ENCODE measurements at regions not wholly inside any gene's neighbourhood (a gene's known extent, or its start where the extent isn't known, plus 50 kb on each side); places are given as distances from the start of the nearest gene placed in this dataset.

GRCh38 chr1:29754573-29755375, 518.5 kb downstream of the PTPRU start:
- DNase-seq, result no peak

- DNase-seq, result no peak
Observed at GRCh38 chr1:29753771-29754572, 517.6 kb downstream of the PTPRU start.

- no peak for DNase-seq
Observed at GRCh38 chr1:29753244-29753643, 516.9 kb downstream of the PTPRU start.

GRCh38 chr1:29752141-29752540, 515.8 kb downstream of the PTPRU start:
- no peak for DNase-seq

GRCh38 chr1:29749024-29749945, 513.0 kb downstream of the PTPRU start:
- no peak for DNase-seq

- DNase-seq, result no peak
Observed at GRCh38 chr1:29747196-29747595, 510.9 kb downstream of the PTPRU start.

GRCh38 chr1:29746076-29746665, 509.8 kb downstream of the PTPRU start:
- DNase-seq, result no peak

- no peak for DNase-seq
Observed at GRCh38 chr1:29744684-29745490, 508.6 kb downstream of the PTPRU start.

- no peak for DNase-seq
Observed at GRCh38 chr1:29743931-29744330, 507.6 kb downstream of the PTPRU start.

- no peak for DNase-seq
Observed at GRCh38 chr1:29743264-29743663, 506.9 kb downstream of the PTPRU start.

- DNase-seq, result no peak
Observed at GRCh38 chr1:29739176-29739575, 502.9 kb downstream of the PTPRU start.

GRCh38 chr1:29736582-29737188, 500.4 kb downstream of the PTPRU start:
- DNase-seq, result peak; percentile 57

GRCh38 chr1:29732453-29732852, 496.1 kb downstream of the PTPRU start:
- no peak for DNase-seq

GRCh38 chr1:29730623-29731022, 494.3 kb downstream of the PTPRU start:
- no peak for DNase-seq

- no peak for DNase-seq
Observed at GRCh38 chr1:29729281-29729680, 493.0 kb downstream of the PTPRU start.

GRCh38 chr1:29728703-29729102, 492.4 kb downstream of the PTPRU start:
- DNase-seq, result no peak

GRCh38 chr1:29725262-29725661, 488.9 kb downstream of the PTPRU start:
- DNase-seq, result no peak

GRCh38 chr1:29722598-29722997, 486.3 kb downstream of the PTPRU start:
- DNase-seq, result no peak

- peak; percentile 21 for DNase-seq
Observed at GRCh38 chr1:29719253-29719652, 482.9 kb downstream of the PTPRU start.

- DNase-seq, result no peak
Observed at GRCh38 chr1:29718791-29719190, 482.5 kb downstream of the PTPRU start.

GRCh38 chr1:29716306-29716705, 480.0 kb downstream of the PTPRU start:
- DNase-seq, result no peak
